ENCODE measurements at regions not wholly inside any gene's neighbourhood (a gene's known extent, or its start where the extent isn't known, plus 50 kb on each side); places are given as distances from the start of the nearest gene placed in this dataset.

DNA sequence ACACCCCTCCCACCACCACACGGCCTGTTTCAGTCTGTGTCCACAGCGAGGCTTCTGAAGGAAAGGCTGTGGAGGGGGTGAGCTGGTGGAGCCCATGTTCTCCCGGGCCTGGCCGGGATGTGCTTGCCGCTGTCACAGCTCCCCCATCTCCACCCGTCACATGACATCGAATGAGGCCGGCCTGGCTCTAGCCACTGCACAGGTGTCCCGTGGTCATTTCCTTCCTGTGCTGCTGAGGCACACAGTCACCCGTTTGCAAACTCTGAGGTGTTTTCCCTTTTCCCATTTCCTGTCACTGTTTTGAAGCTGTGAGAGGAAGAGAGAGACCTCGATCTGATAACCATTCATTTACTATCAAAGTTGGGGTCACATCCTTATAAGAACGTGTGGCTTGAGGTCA is 55.7 kb upstream of the CLDN5 start:
- no peaks in the 10 kb centered on the region for H3K27me3 ChIP-seq
- peaks cover 0 to 3% (median 0%) of the 10 kb centered on the region in 4 donors for H3K4me1 ChIP-seq
- no peak for TF ChIP-seq CTCF (IDR thresholded peaks at IDR 0.05)
- no peak for TF ChIP-seq POLR2A (IDR thresholded peaks at IDR 0.05)
- no peaks in the 10 kb centered on the region for H3K9me3 ChIP-seq
- no peak overlapping the region for H3K27ac ChIP-seq
- DNase-seq = peak in 2 of 3 donors; percentile 58 to 71
- H3K4me3 ChIP-seq = no peak overlapping the region
- no peaks in the 10 kb centered on the region for H3K36me3 ChIP-seq

- no peak overlapping the region for H3K4me3 ChIP-seq
- no peaks in the 10 kb centered on the region for H3K27me3 ChIP-seq
- no peaks in the 10 kb centered on the region for H3K9me3 ChIP-seq
- no peaks in the 10 kb centered on the region for H3K36me3 ChIP-seq
- no peak for TF ChIP-seq CTCF (IDR thresholded peaks at IDR 0.05)
- TF ChIP-seq POLR2A (IDR thresholded peaks at IDR 0.05) = no peak
- H3K27ac ChIP-seq = no peak overlapping the region
- H3K4me1 ChIP-seq = peaks cover 0 to 3% (median 0%) of the 10 kb centered on the region in 4 donors
- DNase-seq = no peak
These were observed 56.2 kb upstream of the CLDN5 start for GRCh38 chr22:19580291-19580890.

- H3K4me3 ChIP-seq = no peak overlapping the region
- H3K4me1 ChIP-seq = peaks cover 0 to 3% (median 0%) of the 10 kb centered on the region in 4 donors
- no peak overlapping the region for H3K27ac ChIP-seq
- TF ChIP-seq POLR2A (IDR thresholded peaks at IDR 0.05) (no peak), CTCF (IDR thresholded peaks at IDR 0.05) (no peak)
- H3K36me3 ChIP-seq = no peaks in the 10 kb centered on the region
- no peaks in the 10 kb centered on the region for H3K9me3 ChIP-seq
- H3K27me3 ChIP-seq = no peaks in the 10 kb centered on the region
- DNase-seq = no peak
These were observed 58.0 kb upstream of the CLDN5 start for GRCh38 chr22:19582033-19582693.

GRCh38 chr22:19586922-19587684 is 62.9 kb upstream of the CLDN5 start:
- Histone ChIP-seq H3K27me3 (no peaks in the 10 kb centered on the region), H3K27ac (no peak overlapping the region), H3K4me1 (no peaks in the 10 kb centered on the region), H3K36me3 (no peaks in the 10 kb centered on the region), H3K4me3 (no peak overlapping the region), H3K9me3 (no peaks in the 10 kb centered on the region)
- TF ChIP-seq CTCF (IDR thresholded peaks at IDR 0.05) (no peak), POLR2A (IDR thresholded peaks at IDR 0.05) (no peak)
- DNase-seq = no peak

- no peak for DNase-seq
- Histone ChIP-seq H3K27ac (no peak overlapping the region), H3K4me3 (no peak overlapping the region), H3K27me3 (no peaks in the 10 kb centered on the region), H3K36me3 (no peaks in the 10 kb centered on the region), H3K9me3 (no peaks in the 10 kb centered on the region), H3K4me1 (no peaks in the 10 kb centered on the region)
- TF ChIP-seq CTCF (IDR thresholded peaks at IDR 0.05) = no peak
These were observed 66.5 kb upstream of the CLDN5 start for GRCh38 chr22:19590696-19591095.

Measured in Peyer's patch (tissue), 4 donors.